ENCODE measurements at regions not wholly inside any gene's neighbourhood (a gene's known extent, or its start where the extent isn't known, plus 50 kb on each side); places are given as distances from the start of the nearest gene placed in this dataset.
"Not testable (repeated sequence)": the region's sequence is repeated elsewhere in the genome, so short reads cannot be mapped to it uniquely, and the experiment has no call there.

- in situ Hi-C loops (cut with HindIII; ENCODE audit: low sequenced_read_pairs): no loop called here
- no peak overlapping the region for H3K4me3 ChIP-seq (ENCODE audit: low read depth, low read length)
- peak; percentile 8 for DNase-seq (ENCODE audit: low read depth, low spot score)
- TF ChIP-seq CTCF (IDR thresholded peaks at IDR 0.05; ENCODE audit: low read depth, low read length): no peak
These were observed 166.2 kb upstream of the FGF13 start for GRCh38 chrX:138877746-138878145.

DNA sequence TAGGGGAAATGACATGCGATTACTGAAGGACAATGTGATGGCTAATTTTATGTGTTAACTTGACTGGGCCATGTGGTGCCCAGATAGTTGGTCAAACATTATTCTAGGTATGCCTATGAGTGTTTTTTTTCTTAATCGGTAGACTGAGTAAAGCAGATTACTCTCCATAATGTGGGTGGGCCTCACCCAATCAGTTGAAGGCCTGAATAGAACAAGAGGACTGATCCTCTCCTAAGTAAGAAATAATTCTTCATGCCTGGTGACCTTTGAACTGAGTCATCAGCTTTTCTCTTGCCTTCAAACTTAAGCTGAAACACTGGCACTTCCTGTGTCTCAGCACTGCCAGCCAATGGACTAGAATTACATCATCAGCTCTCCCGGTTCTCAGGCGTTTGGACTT is 164.0 kb upstream of the FGF13 start:
- H3K4me3 ChIP-seq (ENCODE audit: low read depth, low read length): no peak overlapping the region
- no peak for TF ChIP-seq CTCF (IDR thresholded peaks at IDR 0.05; ENCODE audit: low read depth, low read length)
- in situ Hi-C loops (cut with HindIII; ENCODE audit: low sequenced_read_pairs): no loop called here
- no peak for DNase-seq (ENCODE audit: low read depth, low spot score)

- DNase-seq (ENCODE audit: low read depth, low spot score): no peak
- no peak overlapping the region for H3K4me3 ChIP-seq (ENCODE audit: low read depth, low read length)
- in situ Hi-C loops (cut with HindIII; ENCODE audit: low sequenced_read_pairs): no loop called here
- TF ChIP-seq CTCF (IDR thresholded peaks at IDR 0.05; ENCODE audit: low read depth, low read length): no peak
These were observed 162.9 kb upstream of the FGF13 start for GRCh38 chrX:138874271-138874935.

DNA sequence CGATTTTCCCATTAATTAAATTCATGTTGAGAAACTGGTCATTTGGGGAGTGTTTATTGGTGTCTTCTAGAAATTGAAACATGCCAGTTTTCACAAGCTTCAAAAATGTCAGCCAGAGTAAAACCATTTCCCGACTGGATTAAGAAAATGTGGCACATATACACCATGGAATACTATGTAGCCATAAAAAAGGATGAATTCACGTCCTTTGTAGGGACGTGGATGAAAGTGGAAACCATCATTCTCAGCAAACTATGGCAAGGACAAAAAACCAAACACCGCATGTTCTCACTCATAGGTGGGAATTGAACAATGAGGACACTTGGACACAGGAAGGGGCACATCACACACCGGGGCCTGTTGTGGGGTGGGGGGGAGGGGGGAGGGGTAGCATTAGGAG is 162.1 kb upstream of the FGF13 start:
- in situ Hi-C loops (cut with HindIII; ENCODE audit: low sequenced_read_pairs); H3K4me3 ChIP-seq (ENCODE audit: low read depth, low read length); DNase-seq (ENCODE audit: low read depth, low spot score): not testable (repeated sequence)

DNA sequence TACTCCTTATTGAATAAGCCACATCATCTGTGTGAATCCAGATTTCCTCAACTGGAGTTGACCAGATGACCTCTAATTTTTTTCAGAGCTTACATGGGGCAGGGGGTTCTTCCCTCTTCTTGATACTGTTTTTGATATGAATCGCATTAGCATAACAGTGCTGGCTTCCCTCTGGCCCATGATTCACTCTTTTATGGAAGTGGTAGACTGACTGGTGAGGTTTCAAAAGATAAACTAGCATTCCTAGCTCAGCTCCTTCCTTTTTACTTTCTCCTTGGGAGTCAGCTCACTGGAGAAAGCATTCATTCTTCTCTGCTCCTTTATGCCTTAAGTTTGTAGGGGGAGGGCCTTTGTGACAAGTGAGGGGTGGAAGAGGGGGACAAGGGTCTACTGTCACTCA is 161.0 kb upstream of the FGF13 start:
- no peak overlapping the region for H3K4me3 ChIP-seq (ENCODE audit: low read depth, low read length)
- in situ Hi-C loops (cut with HindIII; ENCODE audit: low sequenced_read_pairs): no loop called here
- TF ChIP-seq CTCF (IDR thresholded peaks at IDR 0.05; ENCODE audit: low read depth, low read length): no peak
- peak; percentile 4 for DNase-seq (ENCODE audit: low read depth, low spot score)

- no peak for DNase-seq (ENCODE audit: low read depth, low spot score)
- H3K4me3 ChIP-seq (ENCODE audit: low read depth, low read length): no peak overlapping the region
- TF ChIP-seq CTCF (IDR thresholded peaks at IDR 0.05; ENCODE audit: low read depth, low read length): no peak
- in situ Hi-C loops (cut with HindIII; ENCODE audit: low sequenced_read_pairs): no loop called here
These were observed 160.2 kb upstream of the FGF13 start for GRCh38 chrX:138871739-138872138.

- TF ChIP-seq CTCF (IDR thresholded peaks at IDR 0.05; ENCODE audit: low read depth, low read length): no peak
- in situ Hi-C loops (cut with HindIII; ENCODE audit: low sequenced_read_pairs): no loop called here
- DNase-seq (ENCODE audit: low read depth, low spot score): no peak
- H3K4me3 ChIP-seq (ENCODE audit: low read depth, low read length): no peak overlapping the region
These were observed 155.1 kb upstream of the FGF13 start for GRCh38 chrX:138866643-138867042.

All from astrocyte of the spinal cord (primary cell).